ENCODE measurements at regions not wholly inside any gene's neighbourhood (a gene's known extent, or its start where the extent isn't known, plus 50 kb on each side); places are given as distances from the start of the nearest gene placed in this dataset.
A peak's percentile ranks its signal among the peaks of the same experiment; 100 is the strongest.

GRCh38 chr4:71243091-71243833 is 95.6 kb upstream of the SLC4A4 start:
- no peak for DNase-seq

- DNase-seq: no peak
Observed at GRCh38 chr4:71247706-71248105, 91.1 kb upstream of the SLC4A4 start.

GRCh38 chr4:71251261-71251660 is 87.6 kb upstream of the SLC4A4 start:
- no peak for DNase-seq

- no peak for DNase-seq
Observed at GRCh38 chr4:71253545-71253944, 85.3 kb upstream of the SLC4A4 start.

- DNase-seq: no peak
Observed at GRCh38 chr4:71254451-71255012, 84.3 kb upstream of the SLC4A4 start.

GRCh38 chr4:71255976-71256375 is 82.8 kb upstream of the SLC4A4 start:
- DNase-seq: no peak

GRCh38 chr4:71257761-71258160 is 81.1 kb upstream of the SLC4A4 start:
- DNase-seq: no peak

GRCh38 chr4:71258323-71258722 is 80.5 kb upstream of the SLC4A4 start:
- DNase-seq: no peak

- no peak for DNase-seq
Observed at GRCh38 chr4:71259280-71259679, 79.5 kb upstream of the SLC4A4 start.

GRCh38 chr4:71259911-71260331 is 78.9 kb upstream of the SLC4A4 start:
- DNase-seq: no peak

- no peak for DNase-seq
Observed at GRCh38 chr4:71260544-71260943, 78.3 kb upstream of the SLC4A4 start.

- DNase-seq: no peak
Observed at GRCh38 chr4:71261001-71261400, 77.8 kb upstream of the SLC4A4 start.

- no peak for DNase-seq
Observed at GRCh38 chr4:71261633-71262121, 77.1 kb upstream of the SLC4A4 start.

GRCh38 chr4:71262161-71262560 is 76.7 kb upstream of the SLC4A4 start:
- DNase-seq: no peak

GRCh38 chr4:71266090-71266794 is 72.6 kb upstream of the SLC4A4 start:
- DNase-seq: no peak

- no peak for DNase-seq
Observed at GRCh38 chr4:71267244-71267643, 71.6 kb upstream of the SLC4A4 start.

GRCh38 chr4:71268166-71268565 is 70.7 kb upstream of the SLC4A4 start:
- DNase-seq: no peak

GRCh38 chr4:71269233-71269632 is 69.6 kb upstream of the SLC4A4 start:
- no peak for DNase-seq

GRCh38 chr4:71270901-71271300 is 67.9 kb upstream of the SLC4A4 start:
- DNase-seq: peak; percentile 29 to 36

- no peak for DNase-seq
Observed at GRCh38 chr4:71272976-71273375, 65.8 kb upstream of the SLC4A4 start.

- DNase-seq: no peak
Observed at GRCh38 chr4:71275004-71275403, 63.8 kb upstream of the SLC4A4 start.

- no peak for DNase-seq
Observed at GRCh38 chr4:71275570-71275969, 63.2 kb upstream of the SLC4A4 start.

GRCh38 chr4:71277353-71277752 is 61.5 kb upstream of the SLC4A4 start:
- no peak for DNase-seq

- DNase-seq: no peak
Observed at GRCh38 chr4:71283642-71284257, 55.1 kb upstream of the SLC4A4 start.

Data from activated T-cell treated with anti-CD3 and anti-CD28 coated beads, Interleukin-2, amount 50 U/mL, for 48 hours (primary cell).